Gastroesophageal sphincter (tissue), 4 donors: ENCODE measurements at regions not wholly inside any gene's neighbourhood (a gene's known extent, or its start where the extent isn't known, plus 50 kb on each side); places are given as distances from the start of the nearest gene placed in this dataset.

ENCODE experiments used
- ATAC-seq: fragments of 150-250 bp; one replicate; pipeline ENCODE4 v1.9.1; 2016; ENCODE audit warnings: mild to moderate bottlenecking, moderate library complexity
- H3K27ac ChIP-seq, 4 donors: fragments of 200-600 bp; sonication (generic) in 3 of 4; 1 replicate in 3 of 4; 2 replicates in 1 of 4; pipeline ENCODE4 v1.5.1; 2016 to 2019
- H3K27me3 ChIP-seq: fragments of 200-600 bp; sonication (generic); one replicate; pipeline ENCODE4 v1.5.1; 2019
- H3K36me3 ChIP-seq, 2 donors: fragments of 200-600 bp; sonication (generic); one replicate each; pipeline ENCODE4 v1.5.1; 2019; ENCODE audit warnings: control low read depth in 1 of 2
- H3K4me1 ChIP-seq, 3 donors: fragments of 200-600 bp; sonication (generic); 1 replicate in 2 of 3; 2 replicates in 1 of 3; pipeline ENCODE4 v1.5.1; 2016 to 2019; ENCODE audit warnings: control low read depth in 2 of 3
- H3K4me3 ChIP-seq, 2 donors: fragments of 200-600 bp; sonication (generic); one replicate each; pipeline ENCODE4 v1.5.1; 2019; ENCODE audit warnings: mild to moderate bottlenecking in 1 of 2, moderate library complexity in 1 of 2
- H3K9me3 ChIP-seq, 3 donors: fragments of 200-600 bp; sonication (generic); one replicate each; pipeline ENCODE4 v1.5.1; 2017 to 2019; ENCODE audit warnings: control low read depth in 2 of 3
- CTCF ChIP-seq, 4 experiments: fragments of 200-600 bp in 2 of 4; fragments of 450-650 bp in 2 of 4; sonication (generic) in 1 of 4; IDR thresholded peaks; one replicate each; pipeline ENCODE4 v1.5.1; 2017 to 2019; ENCODE audit warnings: antibody characterized with exemption in 4 of 4, mild to moderate bottlenecking in 2 of 4, moderate library complexity in 2 of 4
- EP300 ChIP-seq: sonication (generic); formaldehyde crosslinking; IDR thresholded peaks from one replicate; pipeline ENCODE4 v1.6.1; 2017; ENCODE audit warnings: antibody characterized with exemption, mild to moderate bottlenecking
- POLR2A ChIP-seq, 2 donors: fragments of 450-650 bp; IDR thresholded peaks; one replicate each; pipeline ENCODE4 v1.6.1; 2017; ENCODE audit warnings: antibody characterized with exemption in 2 of 2, mild to moderate bottlenecking in 2 of 2, moderate library complexity in 1 of 2
- POLR2AphosphoS5 ChIP-seq: sonication (generic); formaldehyde crosslinking; IDR thresholded peaks from one replicate; pipeline ENCODE4 v1.6.1; 2017; ENCODE audit warnings: antibody characterized with exemption
- WGBS, 2 donors: methylation state at CpG; one replicate each; pipeline ENCODE4 v1.1.5; 2018; ENCODE audit warnings: low coverage in 1 of 2; 5-methylcytosine and 5-hydroxymethylcytosine counted together

GRCh38 chr14:22159957-22160356 is 429.1 kb downstream of the DAD1 start:
- H3K9me3 ChIP-seq, result no peaks in the 10 kb centered on the region
- no peaks in the 10 kb centered on the region for H3K36me3 ChIP-seq
- no peaks in the 10 kb centered on the region for H3K4me1 ChIP-seq
- ATAC-seq, result no peak
- H3K27ac ChIP-seq, result no peak overlapping the region
- TF ChIP-seq POLR2A (IDR thresholded peaks at IDR 0.05) (no peak), POLR2AphosphoS5 (no peak), CTCF (IDR thresholded peaks at IDR 0.05) (no peak), EP300 (no peak)
- H3K4me3 ChIP-seq, result no peak overlapping the region
- WGBS, 2 donors, result 68 to 71% methylated on average over 2 of the region's 2 CpGs
- H3K27me3 ChIP-seq, result peaks cover 7% of the 10 kb centered on the region

- TF ChIP-seq POLR2AphosphoS5 (no peak), CTCF (IDR thresholded peaks at IDR 0.05) (no peak)
- no peaks in the 10 kb centered on the region for H3K9me3 ChIP-seq
- no peak for ATAC-seq
- H3K4me1 ChIP-seq, result no peaks in the 10 kb centered on the region
- no peak overlapping the region for H3K27ac ChIP-seq
- peaks cover 7% of the 10 kb centered on the region for H3K27me3 ChIP-seq
- 50 to 75% methylated on average over 1 to 3 of the region's 3 CpGs for WGBS, 2 donors
- no peaks in the 10 kb centered on the region for H3K36me3 ChIP-seq
- no peak overlapping the region for H3K4me3 ChIP-seq
Measured at GRCh38 chr14:22159099-22159498, 429.9 kb downstream of the DAD1 start.

GRCh38 chr14:22158560-22158959 is 430.5 kb downstream of the DAD1 start:
- H3K4me3 ChIP-seq, result no peak overlapping the region
- peaks cover 4% of the 10 kb centered on the region for H3K27me3 ChIP-seq
- H3K36me3 ChIP-seq, result no peaks in the 10 kb centered on the region
- ATAC-seq, result no peak
- TF ChIP-seq CTCF (IDR thresholded peaks at IDR 0.05), result no peak
- no peak for TF ChIP-seq POLR2A (IDR thresholded peaks at IDR 0.05)
- TF ChIP-seq POLR2AphosphoS5, result no peak
- no peak for TF ChIP-seq EP300
- H3K4me1 ChIP-seq, result no peaks in the 10 kb centered on the region
- H3K27ac ChIP-seq, result no peak overlapping the region
- no peaks in the 10 kb centered on the region for H3K9me3 ChIP-seq
- WGBS, 2 donors, result 90 to 93% methylated on average over 1 of the region's 1 CpG

- Histone ChIP-seq H3K27ac (no peak overlapping the region), H3K36me3 (no peaks in the 10 kb centered on the region), H3K4me1 (no peaks in the 10 kb centered on the region), H3K9me3 (peaks cover 0 to 13% (median 0%) of the 10 kb centered on the region in 3 donors), H3K27me3 (peaks cover 6% of the 10 kb centered on the region), H3K4me3 (no peak overlapping the region)
- no peak for ATAC-seq
- TF ChIP-seq CTCF (IDR thresholded peaks at IDR 0.05), result no peak
- TF ChIP-seq EP300, result no peak
- TF ChIP-seq POLR2A (IDR thresholded peaks at IDR 0.05), result no peak
- no peak for TF ChIP-seq POLR2AphosphoS5
- WGBS, 2 donors, result 60 to 93% methylated on average over 1 to 2 of the region's 2 CpGs
Measured at GRCh38 chr14:22155571-22155970, 433.5 kb downstream of the DAD1 start.

GRCh38 chr14:22152903-22153302 is 436.1 kb downstream of the DAD1 start:
- no peak overlapping the region for H3K27ac ChIP-seq
- ATAC-seq, result no peak
- H3K9me3 ChIP-seq, result peaks cover 0 to 13% (median 0%) of the 10 kb centered on the region in 3 donors
- H3K36me3 ChIP-seq, result no peaks in the 10 kb centered on the region
- H3K4me1 ChIP-seq, result no peaks in the 10 kb centered on the region
- peaks cover 6% of the 10 kb centered on the region for H3K27me3 ChIP-seq
- H3K4me3 ChIP-seq, result no peak overlapping the region
- TF ChIP-seq CTCF (IDR thresholded peaks at IDR 0.05), result no peak
- no peak for TF ChIP-seq EP300
- TF ChIP-seq POLR2AphosphoS5, result no peak
- no peak for TF ChIP-seq POLR2A (IDR thresholded peaks at IDR 0.05)
